GM18511 (cell line): ENCODE measurements at regions not wholly inside any gene's neighbourhood (a gene's known extent, or its start where the extent isn't known, plus 50 kb on each side); places are given as distances from the start of the nearest gene placed in this dataset.
"Not testable (repeated sequence)": the region's sequence is repeated elsewhere in the genome, so short reads cannot be mapped to it uniquely, and the experiment has no call there.

Experiments
- ATAC-seq: cut with Tn5 transposase; IDR thresholded peaks from one replicate; pipeline ENCODE4 v1.9.1; 2021; ENCODE audit warnings: mild to moderate bottlenecking, moderate library complexity; ENCODE audit not compliant: unreplicated experiment

- no peak for ATAC-seq
Observed at GRCh38 chr16:65283181-65283651, 161.4 kb upstream of the CDH11 start.

GRCh38 chr16:65281586-65281985 lies 159.7 kb upstream of the CDH11 start:
- no peak for ATAC-seq

- no peak for ATAC-seq
Observed at GRCh38 chr16:65280845-65281512, 159.1 kb upstream of the CDH11 start.

GRCh38 chr16:65279576-65279975 lies 157.7 kb upstream of the CDH11 start:
- ATAC-seq, result no peak

GRCh38 chr16:65278874-65279273 lies 157.0 kb upstream of the CDH11 start:
- ATAC-seq, result no peak

- no peak for ATAC-seq
Observed at GRCh38 chr16:65274566-65274965, 152.7 kb upstream of the CDH11 start.

- no peak for ATAC-seq
Observed at GRCh38 chr16:65272699-65273414, 151.0 kb upstream of the CDH11 start.

- no peak for ATAC-seq
Observed at GRCh38 chr16:65271996-65272395, 150.1 kb upstream of the CDH11 start.

- no peak for ATAC-seq
Observed at GRCh38 chr16:65268331-65268730, 146.5 kb upstream of the CDH11 start.

GRCh38 chr16:65263896-65264295 lies 142.0 kb upstream of the CDH11 start:
- ATAC-seq, result no peak

GRCh38 chr16:65260746-65261145 lies 138.9 kb upstream of the CDH11 start:
- ATAC-seq, result no peak

GRCh38 chr16:65254144-65254543 lies 132.3 kb upstream of the CDH11 start:
- no peak for ATAC-seq

- ATAC-seq, result no peak
Observed at GRCh38 chr16:65249768-65250167, 127.9 kb upstream of the CDH11 start.

- no peak for ATAC-seq
Observed at GRCh38 chr16:65244787-65245186, 122.9 kb upstream of the CDH11 start.

- ATAC-seq, result no peak
Observed at GRCh38 chr16:65235339-65236177, 113.7 kb upstream of the CDH11 start.

GRCh38 chr16:65234721-65235320 lies 113.0 kb upstream of the CDH11 start:
- not testable (repeated sequence) for ATAC-seq

- no peak for ATAC-seq
Observed at GRCh38 chr16:65229191-65229662, 107.4 kb upstream of the CDH11 start.

- no peak for ATAC-seq
Observed at GRCh38 chr16:65227150-65227835, 105.4 kb upstream of the CDH11 start.

- ATAC-seq, result no peak
Observed at GRCh38 chr16:65226077-65226476, 104.2 kb upstream of the CDH11 start.

- ATAC-seq, result no peak
Observed at GRCh38 chr16:65225488-65225887, 103.6 kb upstream of the CDH11 start.
